HUES48 (cell line): ENCODE measurements at regions not wholly inside any gene's neighbourhood (a gene's known extent, or its start where the extent isn't known, plus 50 kb on each side); places are given as distances from the start of the nearest gene placed in this dataset.

Experiments
- H3K27ac ChIP-seq: one replicate; pipeline ENCODE4 v1.7.0; 2013; ENCODE audit warnings: low read depth, low read length, inconsistent platforms
- H3K27me3 ChIP-seq: 2 replicates; pipeline ENCODE4 v1.6.1; 2013; ENCODE audit warnings: mild to moderate bottlenecking, low read length; ENCODE audit not compliant: control insufficient read depth, insufficient read depth
- H3K36me3 ChIP-seq: 2 replicates; pipeline ENCODE4 v1.6.1; 2013; ENCODE audit warnings: low read length; ENCODE audit not compliant: control insufficient read depth, insufficient read depth
- H3K4me1 ChIP-seq: 2 replicates; pipeline ENCODE4 v1.6.1; 2013; ENCODE audit warnings: mild to moderate bottlenecking, low read length; ENCODE audit not compliant: control insufficient read depth, insufficient read depth
- H3K4me3 ChIP-seq: 2 replicates; pipeline ENCODE4 v1.5.1; 2013; ENCODE audit warnings: mild to moderate bottlenecking, low read depth, low read length
- H3K9ac ChIP-seq: 2 replicates; pipeline ENCODE4 v1.6.1; 2013; ENCODE audit warnings: mild to moderate bottlenecking, low read depth, low read length, moderate library complexity
- H3K9me3 ChIP-seq: 2 replicates; pipeline ENCODE4 v1.6.1; 2013; ENCODE audit warnings: low read length; ENCODE audit not compliant: control insufficient read depth, insufficient read depth

- Histone ChIP-seq H3K9me3 (no peaks in the 10 kb centered on the region), H3K9ac (no peak overlapping the region), H3K27me3 (no peaks in the 10 kb centered on the region), H3K4me3 (no peak overlapping the region), H3K27ac (no peak overlapping the region), H3K36me3 (no peaks in the 10 kb centered on the region), H3K4me1 (no peaks in the 10 kb centered on the region)
These were observed 302.0 kb downstream of the ETS1 start for GRCh38 chr11:128285321-128285720.

- Histone ChIP-seq H3K36me3 (no peaks in the 10 kb centered on the region), H3K4me1 (no peaks in the 10 kb centered on the region), H3K4me3 (no peak overlapping the region), H3K9me3 (no peaks in the 10 kb centered on the region), H3K9ac (no peak overlapping the region), H3K27ac (no peak overlapping the region), H3K27me3 (no peaks in the 10 kb centered on the region)
These were observed 302.7 kb downstream of the ETS1 start for GRCh38 chr11:128284634-128285033.

GRCh38 chr11:128283451-128283850 lies 303.9 kb downstream of the ETS1 start:
- Histone ChIP-seq H3K36me3 (no peaks in the 10 kb centered on the region), H3K4me3 (no peak overlapping the region), H3K27me3 (no peaks in the 10 kb centered on the region), H3K9me3 (no peaks in the 10 kb centered on the region), H3K9ac (no peak overlapping the region), H3K27ac (no peak overlapping the region), H3K4me1 (no peaks in the 10 kb centered on the region)

- Histone ChIP-seq H3K27ac (no peak overlapping the region), H3K36me3 (no peaks in the 10 kb centered on the region), H3K27me3 (no peaks in the 10 kb centered on the region), H3K4me3 (no peak overlapping the region), H3K9ac (no peak overlapping the region), H3K4me1 (no peaks in the 10 kb centered on the region), H3K9me3 (no peaks in the 10 kb centered on the region)
These were observed 305.3 kb downstream of the ETS1 start for GRCh38 chr11:128282053-128282452.

- Histone ChIP-seq H3K36me3 (no peaks in the 10 kb centered on the region), H3K27ac (no peak overlapping the region), H3K9me3 (no peaks in the 10 kb centered on the region), H3K9ac (no peak overlapping the region), H3K27me3 (no peaks in the 10 kb centered on the region), H3K4me3 (no peak overlapping the region), H3K4me1 (no peaks in the 10 kb centered on the region)
These were observed 307.5 kb downstream of the ETS1 start for GRCh38 chr11:128279866-128280265.

- Histone ChIP-seq H3K4me1 (no peaks in the 10 kb centered on the region), H3K9me3 (no peaks in the 10 kb centered on the region), H3K27me3 (no peaks in the 10 kb centered on the region), H3K36me3 (no peaks in the 10 kb centered on the region), H3K4me3 (no peak overlapping the region), H3K9ac (no peak overlapping the region), H3K27ac (no peak overlapping the region)
These were observed 313.6 kb downstream of the ETS1 start for GRCh38 chr11:128273736-128274135.

- H3K9ac ChIP-seq, result no peak overlapping the region
- H3K27me3 ChIP-seq, result no peaks in the 10 kb centered on the region
- H3K27ac ChIP-seq, result no peak overlapping the region
- H3K4me3 ChIP-seq, result no peak overlapping the region
- H3K4me1 ChIP-seq, result no peaks in the 10 kb centered on the region
- no peaks in the 10 kb centered on the region for H3K9me3 ChIP-seq
- H3K36me3 ChIP-seq, result no peaks in the 10 kb centered on the region
These were observed 316.0 kb downstream of the ETS1 start for GRCh38 chr11:128271401-128271800.

- H3K4me3 ChIP-seq, result no peak overlapping the region
- H3K9me3 ChIP-seq, result no peaks in the 10 kb centered on the region
- H3K27ac ChIP-seq, result no peak overlapping the region
- H3K4me1 ChIP-seq, result no peaks in the 10 kb centered on the region
- H3K36me3 ChIP-seq, result no peaks in the 10 kb centered on the region
- no peaks in the 10 kb centered on the region for H3K27me3 ChIP-seq
- no peak overlapping the region for H3K9ac ChIP-seq
These were observed 317.9 kb downstream of the ETS1 start for GRCh38 chr11:128269466-128269865.

- no peaks in the 10 kb centered on the region for H3K27me3 ChIP-seq
- no peak overlapping the region for H3K9ac ChIP-seq
- no peak overlapping the region for H3K27ac ChIP-seq
- H3K9me3 ChIP-seq, result no peaks in the 10 kb centered on the region
- no peaks in the 10 kb centered on the region for H3K4me1 ChIP-seq
- H3K36me3 ChIP-seq, result no peaks in the 10 kb centered on the region
- H3K4me3 ChIP-seq, result no peak overlapping the region
These were observed 320.5 kb downstream of the ETS1 start for GRCh38 chr11:128266893-128267292.

- Histone ChIP-seq H3K9ac (no peak overlapping the region), H3K27me3 (no peaks in the 10 kb centered on the region), H3K9me3 (no peaks in the 10 kb centered on the region), H3K4me1 (0 out of 2 replicates have a peak, but pooled peaks cover 3% of the 10 kb centered on the region), H3K36me3 (no peaks in the 10 kb centered on the region), H3K4me3 (no peak overlapping the region), H3K27ac (no peak overlapping the region)
These were observed 324.7 kb downstream of the ETS1 start for GRCh38 chr11:128262463-128263345.

GRCh38 chr11:128261011-128261421 lies 326.3 kb downstream of the ETS1 start:
- H3K27ac ChIP-seq, result no peak overlapping the region
- H3K27me3 ChIP-seq, result no peaks in the 10 kb centered on the region
- no peak overlapping the region for H3K9ac ChIP-seq
- no peaks in the 10 kb centered on the region for H3K36me3 ChIP-seq
- no peaks in the 10 kb centered on the region for H3K9me3 ChIP-seq
- no peak overlapping the region for H3K4me3 ChIP-seq
- H3K4me1 ChIP-seq, result 0 out of 2 replicates have a peak, but pooled peaks cover 3% of the 10 kb centered on the region
